HG03066 (cell line): ENCODE measurements at regions not wholly inside any gene's neighbourhood (a gene's known extent, or its start where the extent isn't known, plus 50 kb on each side); places are given as distances from the start of the nearest gene placed in this dataset.

Experiments
- ATAC-seq: cut with Tn5 transposase; IDR thresholded peaks from one replicate; pipeline ENCODE4 v1.9.1; 2021; ENCODE audit warnings: low read depth; ENCODE audit not compliant: unreplicated experiment

DNA sequence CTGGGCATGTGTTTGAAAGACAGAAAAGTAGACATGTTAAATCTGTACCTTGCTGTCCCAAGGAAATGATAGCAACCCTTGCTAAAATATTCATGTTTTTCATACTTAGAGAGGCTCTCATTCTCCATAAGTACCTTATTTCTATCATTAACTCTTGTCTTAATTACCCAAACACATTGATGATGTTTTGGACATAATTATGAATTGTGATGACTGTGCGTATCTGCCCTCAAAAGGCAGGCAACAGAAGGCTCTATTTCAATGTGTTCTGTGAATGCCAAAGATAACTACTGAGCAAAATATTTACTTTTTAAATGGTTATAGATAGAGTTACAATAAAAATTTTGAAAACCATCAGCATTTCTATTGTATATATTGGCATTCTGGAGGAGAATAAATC is 1263.8 kb downstream of the ZPLD1 start:
- ATAC-seq = no peak

DNA sequence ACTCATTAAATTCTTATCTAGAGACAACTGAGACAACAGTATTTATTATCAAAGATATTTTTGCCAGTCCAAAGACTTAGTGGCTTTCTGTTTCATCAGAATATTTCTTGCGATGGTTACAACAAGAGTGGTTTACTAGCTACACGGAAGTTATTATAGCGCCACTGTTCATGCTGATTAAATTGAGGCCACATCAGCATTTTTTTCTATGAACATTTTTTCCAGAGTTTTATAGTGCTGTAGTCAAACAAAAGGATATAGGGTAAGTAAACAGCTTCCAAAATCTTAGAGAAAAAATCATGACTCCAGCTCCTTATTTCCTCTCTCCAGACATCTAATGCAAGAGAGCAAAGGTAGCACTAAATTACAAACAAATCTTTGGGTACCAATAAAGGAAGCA is 1264.4 kb downstream of the ZPLD1 start:
- ATAC-seq = no peak

DNA sequence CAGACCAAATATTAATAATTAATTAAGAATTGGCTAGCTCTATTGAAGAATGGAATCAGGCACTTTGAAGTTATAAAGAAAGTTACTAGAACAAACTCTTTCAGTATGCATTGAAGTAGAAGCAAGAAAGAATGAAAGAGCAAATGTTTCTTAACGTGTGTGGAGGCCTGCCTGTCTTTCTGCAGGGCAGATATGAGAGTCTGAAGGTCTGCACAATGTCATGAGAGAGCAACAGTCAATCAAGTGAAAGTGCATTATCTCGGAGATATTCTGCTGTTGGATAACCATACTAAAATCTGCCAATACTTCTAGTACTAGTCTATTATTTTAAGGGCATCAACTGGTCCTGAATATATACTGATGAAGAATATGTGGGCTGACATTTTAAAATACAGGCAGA is 1270.8 kb downstream of the ZPLD1 start:
- ATAC-seq = no peak

DNA sequence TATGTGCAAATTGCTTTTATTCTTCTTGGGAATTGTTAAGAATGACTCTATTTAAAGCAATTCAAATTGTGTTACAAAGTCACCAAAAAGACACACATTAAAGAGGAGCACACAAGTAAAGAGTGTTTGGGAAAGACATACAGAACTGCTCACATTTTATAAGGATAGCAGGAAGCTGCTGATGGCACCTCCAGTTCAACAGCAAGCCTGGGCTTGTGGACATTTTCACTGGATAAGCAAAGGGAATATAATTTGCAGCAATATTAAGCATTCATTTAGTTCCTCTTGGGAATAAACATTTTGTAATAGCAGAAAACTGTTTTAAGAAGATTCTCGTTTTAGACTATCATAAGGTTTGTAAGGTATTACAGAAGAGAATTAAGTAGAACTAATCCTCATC is 1271.9 kb downstream of the ZPLD1 start:
- no peak for ATAC-seq

- ATAC-seq = no peak
Observed at GRCh38 chr3:103711670-103712069, 1276.9 kb downstream of the ZPLD1 start.

GRCh38 chr3:103712320-103713008 is 1277.6 kb downstream of the ZPLD1 start:
- ATAC-seq = no peak

DNA sequence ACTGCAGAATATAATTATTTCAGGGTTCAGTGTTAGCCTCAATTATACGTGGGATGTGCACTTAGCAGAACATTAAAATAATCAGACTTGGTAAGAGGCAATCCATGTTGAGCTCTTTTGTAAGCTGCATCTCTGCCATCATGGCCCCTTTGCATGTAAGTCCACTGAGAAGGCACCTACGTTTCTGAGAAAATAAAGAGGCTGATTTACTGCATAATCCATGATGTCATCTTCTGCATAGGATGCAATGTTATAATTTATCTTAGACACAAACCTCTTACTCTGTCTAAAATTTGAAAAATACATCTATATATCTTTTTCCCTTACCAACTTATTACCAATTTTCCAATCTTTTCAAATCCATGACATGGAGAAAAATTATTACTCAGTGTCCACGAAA is 1294.7 kb downstream of the ZPLD1 start:
- no peak for ATAC-seq

DNA sequence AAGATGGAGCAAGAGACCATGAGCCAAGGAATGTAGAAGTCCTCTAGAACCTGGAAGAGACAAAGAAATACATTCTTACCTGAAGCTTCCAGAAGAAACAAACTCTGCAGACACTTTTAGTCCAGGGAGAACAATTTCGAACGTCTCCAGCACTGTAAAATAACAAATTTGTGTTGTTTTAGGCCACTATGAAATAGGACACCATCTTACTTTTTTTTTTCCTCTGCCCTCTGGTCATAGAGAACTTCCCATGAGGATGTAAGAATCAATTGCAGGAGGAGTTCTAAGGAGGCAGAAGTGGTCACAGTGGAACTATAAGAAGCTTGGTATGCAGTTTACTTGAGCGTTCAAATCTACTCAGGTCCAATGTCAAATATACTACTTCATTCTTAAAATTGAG is 1295.9 kb downstream of the ZPLD1 start:
- no peak for ATAC-seq

DNA sequence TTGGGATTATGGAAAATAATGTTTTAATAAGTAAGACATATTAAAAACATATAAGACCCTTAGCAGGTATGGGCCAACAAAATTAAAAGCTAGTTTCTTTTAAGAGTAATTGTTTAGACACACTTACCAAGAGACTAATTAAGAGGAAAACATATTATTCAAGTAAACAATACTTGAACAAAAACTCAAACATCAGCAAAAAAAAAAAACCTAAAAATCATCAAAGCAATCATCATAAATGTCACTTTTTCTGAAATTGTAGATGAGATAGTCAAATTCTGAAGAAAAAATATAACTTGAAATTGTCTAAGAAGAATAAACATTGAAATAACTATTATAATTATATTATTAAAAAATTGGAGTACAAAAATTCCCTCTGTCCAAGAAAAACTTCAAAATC is 1318.2 kb downstream of the ZPLD1 start:
- no peak for ATAC-seq

DNA sequence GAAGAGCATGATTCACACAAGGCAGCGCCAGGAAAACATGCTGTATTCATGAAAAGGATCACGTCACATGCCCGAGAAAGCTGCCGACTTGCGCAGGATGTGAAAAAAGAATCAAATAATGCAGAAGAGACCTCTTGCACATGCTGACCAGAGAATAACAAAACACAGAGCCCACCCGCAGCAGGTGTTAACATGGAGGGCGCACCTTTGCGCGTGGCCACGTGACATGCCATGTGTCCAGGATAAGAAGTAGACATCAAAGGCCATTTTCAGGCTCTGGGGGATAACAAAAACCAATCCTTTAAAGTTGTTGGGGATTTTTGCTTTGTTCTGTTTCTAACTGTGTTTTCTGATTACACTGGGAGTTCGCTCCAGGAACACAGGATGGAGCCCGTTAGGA is 1332.8 kb downstream of the ZPLD1 start:
- no peak for ATAC-seq

DNA sequence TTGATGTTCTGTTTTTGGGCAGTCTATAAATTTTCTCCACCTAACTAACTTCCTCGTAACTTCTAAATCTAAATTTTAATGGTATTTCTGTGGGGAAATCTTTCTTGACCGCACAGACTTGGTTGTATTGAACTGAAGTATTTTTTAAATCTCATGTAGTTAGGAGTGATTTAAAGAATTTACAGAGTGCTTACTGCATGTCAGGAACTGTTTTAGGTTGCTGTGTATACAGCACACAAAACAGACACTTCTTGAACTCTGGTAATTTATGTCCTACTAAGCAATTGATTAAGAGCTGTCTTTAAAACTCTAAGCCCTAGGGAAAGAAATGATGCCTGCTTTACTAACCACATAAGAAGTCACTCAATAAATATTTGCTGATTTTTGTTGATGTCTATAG is 1350.2 kb downstream of the ZPLD1 start:
- no peak for ATAC-seq

DNA sequence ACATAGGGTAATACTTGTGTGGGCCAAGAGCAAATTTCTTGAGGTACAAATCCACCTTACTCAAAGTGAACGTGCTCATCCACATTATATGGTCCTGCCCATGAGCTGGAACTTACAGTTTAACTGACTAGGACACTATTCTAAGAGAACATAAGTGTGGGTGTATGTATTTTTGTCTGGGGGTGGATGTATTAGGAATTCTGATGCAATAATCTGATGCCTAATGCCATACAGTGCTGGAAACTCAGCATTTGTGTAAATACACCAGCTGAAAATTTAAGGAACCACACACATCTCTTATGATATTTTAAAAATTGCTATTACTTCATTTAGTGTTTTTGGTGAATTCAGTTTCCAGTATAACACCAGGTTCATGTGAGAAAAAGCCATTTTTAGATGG is 1350.7 kb downstream of the ZPLD1 start:
- ATAC-seq = no peak

GRCh38 chr3:103786296-103786695 is 1351.5 kb downstream of the ZPLD1 start:
- no peak for ATAC-seq

DNA sequence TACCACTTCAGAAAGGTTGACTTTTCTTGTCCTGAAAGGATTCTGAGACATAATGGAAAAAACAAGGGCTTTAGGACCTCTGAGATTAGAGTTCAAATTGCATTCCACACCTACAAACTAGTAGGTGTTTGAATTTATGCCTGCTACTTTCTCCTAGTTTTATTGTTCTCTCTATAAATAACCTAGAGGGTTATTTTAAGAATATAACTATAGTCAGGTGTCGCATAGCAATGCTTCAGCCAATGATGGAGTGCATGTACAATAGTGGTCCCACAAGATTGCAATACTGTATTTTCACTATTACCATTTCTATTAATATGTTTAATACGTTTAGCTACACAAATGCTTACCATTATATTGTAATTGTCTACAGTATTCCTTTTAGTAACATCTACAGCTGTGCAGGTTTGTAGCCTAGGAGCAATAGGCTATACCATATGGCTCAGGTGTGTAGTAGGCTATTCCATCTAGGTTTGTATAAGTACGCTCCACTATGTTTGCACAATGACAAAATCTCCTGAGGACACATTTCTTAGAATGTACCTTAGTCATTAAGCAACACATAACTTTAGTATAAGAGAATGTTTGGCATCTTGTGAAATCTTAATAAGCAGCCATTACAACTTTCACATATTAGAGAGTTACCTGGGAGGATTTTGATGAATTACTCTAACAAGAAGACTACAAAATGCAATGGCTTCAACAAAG is 1352.5 kb downstream of the ZPLD1 start:
- no peak for ATAC-seq

DNA sequence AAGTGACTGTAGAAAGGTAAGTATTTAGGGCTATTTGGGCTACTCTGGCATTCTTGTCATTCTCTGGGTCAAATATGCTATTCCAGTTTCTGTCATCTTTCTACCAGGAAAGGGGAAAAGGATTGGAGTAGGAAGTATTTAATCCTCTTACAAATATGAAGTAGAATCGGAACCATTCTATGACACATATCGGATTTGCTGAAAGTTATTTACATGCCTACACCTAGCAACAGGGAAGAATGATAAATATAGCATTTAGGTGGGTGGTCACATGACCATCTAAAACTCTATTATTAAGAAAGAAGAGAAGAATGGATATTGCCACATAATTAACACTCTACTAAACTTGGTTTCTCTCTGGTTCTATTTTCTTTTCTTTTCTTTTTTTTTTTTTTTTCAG is 1353.1 kb downstream of the ZPLD1 start:
- no peak for ATAC-seq

DNA sequence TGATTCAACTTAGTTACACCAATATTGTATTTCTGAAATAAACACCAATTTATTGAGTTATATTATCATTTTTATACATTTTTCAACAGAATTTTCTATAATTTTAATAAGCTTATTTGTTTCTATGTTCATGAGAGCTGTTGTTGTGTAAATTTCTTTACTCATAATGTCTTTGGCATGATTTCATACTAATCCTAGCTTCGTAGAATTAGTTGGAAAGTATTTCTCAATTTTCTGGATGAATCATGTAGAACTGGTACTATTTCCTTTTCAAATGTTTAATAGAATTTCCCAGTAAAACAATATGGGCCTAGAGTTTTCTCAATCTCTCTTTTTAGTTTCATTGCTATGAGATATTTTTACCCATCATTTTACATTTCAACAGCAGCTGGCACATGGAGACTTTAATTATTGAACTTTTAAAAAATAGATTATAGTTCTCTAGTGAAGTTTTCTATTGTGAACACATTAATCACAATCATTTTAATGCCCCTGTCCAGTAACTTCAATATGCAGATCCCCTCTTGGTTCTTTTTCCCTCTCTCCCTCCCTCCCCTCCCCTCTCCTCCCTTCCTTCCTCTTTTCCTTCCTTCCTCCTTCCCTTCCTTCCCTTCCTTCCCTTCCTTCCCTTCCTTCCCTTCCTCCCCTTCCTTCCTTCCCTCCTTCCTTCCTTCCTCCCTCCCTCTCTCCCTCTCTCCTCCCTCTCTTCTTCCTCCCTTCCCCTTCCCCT is 1357.1 kb downstream of the ZPLD1 start:
- ATAC-seq = no peak

DNA sequence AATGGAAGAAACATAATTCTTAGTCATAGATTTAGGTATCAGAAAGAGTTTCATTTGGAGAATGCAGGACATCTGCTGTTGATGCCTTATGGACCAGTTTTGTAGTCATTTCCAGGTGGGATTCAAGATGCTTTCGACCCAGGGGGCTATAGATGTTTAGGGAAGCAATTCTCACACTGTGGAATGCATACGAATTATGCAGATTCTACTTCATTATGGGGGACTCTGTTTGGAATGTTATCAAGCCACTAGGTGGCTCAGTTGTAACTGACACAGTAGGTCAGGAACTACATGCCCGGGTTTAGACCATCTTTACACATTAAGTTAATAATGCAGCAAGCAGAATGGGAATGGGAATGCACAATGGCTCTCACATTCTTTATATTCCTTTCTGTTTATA is 1359.8 kb downstream of the ZPLD1 start:
- no peak for ATAC-seq

- ATAC-seq = no peak
Observed at GRCh38 chr3:103796068-103796467, 1361.3 kb downstream of the ZPLD1 start.

- ATAC-seq = no peak
Observed at GRCh38 chr3:103803787-103804186, 1369.0 kb downstream of the ZPLD1 start.

DNA sequence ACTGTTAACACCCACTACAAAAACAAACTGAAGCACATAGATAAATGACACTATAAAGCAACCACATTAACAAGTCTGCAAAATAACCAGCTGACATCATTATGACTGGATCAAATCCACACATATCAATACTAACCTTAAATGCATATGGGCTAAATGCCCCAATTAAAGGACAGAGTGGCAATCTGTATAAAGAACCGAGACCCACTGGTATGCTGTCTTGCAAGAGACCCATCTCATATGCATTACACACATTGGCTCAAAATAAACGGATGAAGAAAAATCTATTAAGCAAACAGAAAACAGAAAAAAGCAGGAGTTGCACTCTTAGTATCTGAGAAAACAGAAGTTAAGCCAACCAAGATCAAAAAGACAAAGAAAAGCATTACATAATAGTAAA is 1375.4 kb downstream of the ZPLD1 start:
- ATAC-seq = no peak

DNA sequence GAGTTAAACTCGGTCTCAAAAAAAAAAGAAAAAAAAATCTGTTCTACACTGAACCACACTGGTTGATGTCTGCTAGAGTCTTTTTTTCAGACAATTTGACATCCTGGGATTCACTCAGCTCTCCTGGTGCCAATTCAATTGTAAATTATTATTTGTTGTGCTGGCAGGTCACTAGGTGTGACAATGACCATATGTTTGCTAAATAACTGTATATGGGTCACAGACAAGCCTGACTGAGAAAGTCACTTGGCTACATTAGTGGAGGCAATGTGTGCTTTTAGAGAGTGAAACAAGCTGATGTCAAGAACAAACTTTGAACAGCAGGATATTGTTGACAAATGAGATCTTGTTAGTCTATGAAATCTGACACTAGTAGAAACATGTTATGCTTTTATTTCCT is 1379.1 kb downstream of the ZPLD1 start:
- no peak for ATAC-seq

GRCh38 chr3:103818398-103818797 is 1383.6 kb downstream of the ZPLD1 start:
- no peak for ATAC-seq
